PC-3 (cell line): ENCODE measurements at regions not wholly inside any gene's neighbourhood (a gene's known extent, or its start where the extent isn't known, plus 50 kb on each side); places are given as distances from the start of the nearest gene placed in this dataset.
A peak's percentile ranks its signal among the peaks of the same experiment; 100 is the strongest.

ENCODE experiments used
- ATAC-seq: fragments of 200-7000 bp; cut with Tn5 transposase; 2 replicates; pipeline ENCODE4 v1.9.1; 2020; ENCODE audit warnings: mild to moderate bottlenecking, moderate library complexity
- BruUV-seq: library from RNA; stranded (reverse); fragments of 400-500 nt; replicated peaks from 2 replicates; lab custom pipeline; 2021; lab: Mats Ljungman, UMichigan
- CTCF ChIA-PET: fragments of 300-600 bp; sonication (Branson Sonifier 250); formaldehyde crosslinking; loops from one replicate; lab custom pipeline; 2022; ENCODE audit warnings: antibody characterized with exemption; lab: Charles Lee
- POLR2A ChIA-PET: fragments of 300-600 bp; sonication (Branson Sonifier 250); formaldehyde crosslinking; loops from one replicate; lab custom pipeline; 2022; ENCODE audit warnings: antibody characterized with exemption; ENCODE audit not compliant: unreplicated experiment; lab: Charles Lee
- DNase-seq: peaks from one replicate; pipeline ENCODE4 v3.0.0-alpha.2; 2015
- H2AFZ ChIP-seq: fragments of 300-600 bp; sonication (generic); 2 replicates; pipeline ENCODE4 v1.6.0; 2016; ENCODE audit warnings: antibody characterized with exemption, low read length
- H3F3A ChIP-seq: fragments of 300-600 bp; sonication (generic); one replicate; pipeline ENCODE4 v1.6.0; 2017; ENCODE audit warnings: antibody characterized with exemption, low read length, control low read depth, mild to moderate bottlenecking; ENCODE audit not compliant: unreplicated experiment
- H3K27ac ChIP-seq: fragments of 300-600 bp; sonication (generic); 2 replicates; pipeline ENCODE4 v1.5.1; 2016; ENCODE audit warnings: mild to moderate bottlenecking, low read length
- H3K27me3 ChIP-seq: fragments of 300-600 bp; sonication (generic); 2 replicates; pipeline ENCODE4 v1.6.1; 2016; ENCODE audit warnings: low read length, mixed read lengths
- H3K36me3 ChIP-seq: fragments of 300-600 bp; sonication (generic); 2 replicates; pipeline ENCODE4 v1.6.1; 2016; ENCODE audit warnings: low read depth, mixed run types, low read length, mixed read lengths
- H3K4me1 ChIP-seq: fragments of 300-600 bp; sonication (generic); 2 replicates; pipeline ENCODE4 v1.5.1; 2016; ENCODE audit warnings: low read length; ENCODE audit not compliant: insufficient read depth
- H3K4me2 ChIP-seq: fragments of 300-600 bp; sonication (generic); 2 replicates; pipeline ENCODE4 v1.6.0; 2016; ENCODE audit warnings: low read length
- H3K4me3 ChIP-seq: fragments of 300-600 bp; sonication (generic); 2 replicates; pipeline ENCODE4 v1.5.1; 2016; ENCODE audit warnings: mild to moderate bottlenecking, low read length, mixed read lengths
- H3K79me2 ChIP-seq: fragments of 300-600 bp; sonication (generic); 2 replicates; pipeline ENCODE4 v1.6.1; 2017; ENCODE audit warnings: low read length, mixed read lengths
- H3K9ac ChIP-seq: fragments of 300-600 bp; sonication (generic); 2 replicates; pipeline ENCODE4 v1.6.0; 2016; ENCODE audit warnings: mild to moderate bottlenecking, low read length
- H3K9me2 ChIP-seq: fragments of 300-600 bp; sonication (generic); replicated peaks from 2 replicates; pipeline ENCODE4 v1.6.1; 2016; ENCODE audit warnings: mixed run types, low read length, mixed read lengths
- H3K9me3 ChIP-seq: fragments of 300-600 bp; sonication (generic); 2 replicates; pipeline ENCODE4 v1.6.1; 2016; ENCODE audit warnings: low read length, mixed read lengths
- H4K20me1 ChIP-seq: fragments of 300-600 bp; sonication (generic); 2 replicates; pipeline ENCODE4 v1.6.1; 2016; ENCODE audit warnings: low read length, mixed read lengths
- EZH2 ChIP-seq: fragments of 300-600 bp; sonication (generic); IDR thresholded peaks from one replicate; pipeline ENCODE4 v1.6.1; 2017; ENCODE audit warnings: antibody characterized with exemption, mild to moderate bottlenecking, low read length; ENCODE audit not compliant: unreplicated experiment
- EZH2phosphoT487 ChIP-seq: fragments of 300-600 bp; sonication (generic); IDR thresholded peaks from 2 replicates; pipeline ENCODE4 v1.6.1; 2018; ENCODE audit warnings: mild to moderate bottlenecking, antibody characterized with exemption, low read length, borderline replicate concordance
- intact Hi-C: fragments of 100-400 bp; cut with micrococcal nuclease; formaldehyde crosslinking; loops from 2 replicates; pipeline ENCODE4 v1.9.0; 2023
- TF ChIP-seq, protein P1 (sequence below): fragments of 300-600 bp; sonication (generic); conservative IDR thresholded peaks from 2 replicates; pipeline ENCODE4 v1.5.1; 2017; ENCODE audit warnings: antibody characterized with exemption, low read depth, mild to moderate bottlenecking, low read length

DNA sequence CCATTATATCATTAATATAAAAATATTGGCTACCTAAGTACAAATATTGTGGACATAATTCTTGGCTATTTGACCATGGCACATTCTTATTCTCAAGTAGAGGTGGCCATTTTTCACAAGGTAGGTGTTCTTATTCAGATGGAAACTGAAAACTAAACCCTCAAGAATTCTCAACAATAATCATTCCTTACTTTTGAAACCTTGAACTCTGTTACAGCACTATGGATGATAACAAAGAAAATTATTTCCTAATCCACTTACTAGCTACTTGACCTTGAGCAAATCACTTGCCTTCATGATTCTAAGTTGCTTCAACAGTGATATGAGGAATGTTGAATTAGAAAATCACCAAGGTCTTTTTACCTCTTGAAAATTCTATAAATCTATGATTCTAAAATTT lies 482.2 kb downstream of the PTPRC start:
- no peak overlapping the region for H2AFZ ChIP-seq
- intact Hi-C loops: loop anchor here (5.0 kb wide), 2 partner anchors 301 to 431 kb away; no protein-coding TSS in a partner anchor

DNA sequence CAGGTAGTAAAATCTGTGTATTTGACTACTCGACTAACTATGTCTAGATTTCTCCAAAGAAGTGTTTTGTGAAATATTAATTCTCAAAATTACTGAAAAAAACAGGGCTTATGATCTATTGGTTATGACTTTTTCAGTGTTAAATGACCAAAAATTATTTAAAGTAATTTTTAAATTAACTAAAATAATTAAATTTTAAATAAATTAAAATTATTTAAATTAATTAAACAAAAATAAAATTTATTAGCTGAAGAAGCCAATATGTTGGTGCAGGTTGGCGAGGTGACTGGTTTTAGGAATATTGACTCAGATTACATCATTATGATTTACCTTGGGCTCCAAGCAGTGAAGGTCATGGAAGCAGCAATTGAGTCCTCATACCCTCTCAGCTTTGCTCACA lies 483.2 kb downstream of the PTPRC start:
- Histone ChIP-seq H3K9me2 (no peaks in the 10 kb centered on the region), H3K27me3 (no peaks in the 10 kb centered on the region), H3K4me3 (no peak overlapping the region), H3K4me2 (peak overlapping the region; percentile 53), H3K79me2 (no peaks in the 10 kb centered on the region), H3K36me3 (no peaks in the 10 kb centered on the region), H3K9me3 (no peaks in the 10 kb centered on the region), H3K4me1 (peaks cover 27% of the 10 kb centered on the region), H4K20me1 (no peaks in the 10 kb centered on the region), H3K9ac (no peak overlapping the region), H2AFZ (no peak overlapping the region), H3F3A (no peaks in the 10 kb centered on the region), H3K27ac (peak overlapping the region; percentile 86)
- no TSS peak for BruUV-seq
- intact Hi-C loops: loop anchor here (5.0 kb wide), 2 partner anchors 300 to 430 kb away; no protein-coding TSS in a partner anchor
- no peak for DNase-seq
- ATAC-seq: no peak
- ChIA-PET POLR2A (interaction anchor here (0.5 kb wide), 1 partner anchor 1009 kb away, joined by 4 read pairs; no protein-coding TSS in a partner anchor), CTCF (no interaction called here)
- TF ChIP-seq EZH2phosphoT487: no peak
- TF ChIP-seq, protein P1, sequence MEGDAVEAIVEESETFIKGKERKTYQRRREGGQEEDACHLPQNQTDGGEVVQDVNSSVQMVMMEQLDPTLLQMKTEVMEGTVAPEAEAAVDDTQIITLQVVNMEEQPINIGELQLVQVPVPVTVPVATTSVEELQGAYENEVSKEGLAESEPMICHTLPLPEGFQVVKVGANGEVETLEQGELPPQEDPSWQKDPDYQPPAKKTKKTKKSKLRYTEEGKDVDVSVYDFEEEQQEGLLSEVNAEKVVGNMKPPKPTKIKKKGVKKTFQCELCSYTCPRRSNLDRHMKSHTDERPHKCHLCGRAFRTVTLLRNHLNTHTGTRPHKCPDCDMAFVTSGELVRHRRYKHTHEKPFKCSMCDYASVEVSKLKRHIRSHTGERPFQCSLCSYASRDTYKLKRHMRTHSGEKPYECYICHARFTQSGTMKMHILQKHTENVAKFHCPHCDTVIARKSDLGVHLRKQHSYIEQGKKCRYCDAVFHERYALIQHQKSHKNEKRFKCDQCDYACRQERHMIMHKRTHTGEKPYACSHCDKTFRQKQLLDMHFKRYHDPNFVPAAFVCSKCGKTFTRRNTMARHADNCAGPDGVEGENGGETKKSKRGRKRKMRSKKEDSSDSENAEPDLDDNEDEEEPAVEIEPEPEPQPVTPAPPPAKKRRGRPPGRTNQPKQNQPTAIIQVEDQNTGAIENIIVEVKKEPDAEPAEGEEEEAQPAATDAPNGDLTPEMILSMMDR: no peak
- TF ChIP-seq EZH2: no peak

More for the DNA sequence above, 482.2 kb downstream of the PTPRC start:
- DNase-seq (no peak), ATAC-seq (no peak)
- H3F3A ChIP-seq: no peaks in the 10 kb centered on the region
- H3K79me2 ChIP-seq: no peaks in the 10 kb centered on the region
- H3K9ac ChIP-seq: no peak overlapping the region
- H3K27me3 ChIP-seq: no peaks in the 10 kb centered on the region
- no peak overlapping the region for H3K4me2 ChIP-seq
- peaks cover 27% of the 10 kb centered on the region for H3K4me1 ChIP-seq
- TF ChIP-seq, protein P1: no peak
- TF ChIP-seq EZH2: no peak
- no peak for TF ChIP-seq EZH2phosphoT487
- ChIA-PET POLR2A (no interaction called here), CTCF (no interaction called here)
- H3K36me3 ChIP-seq: no peaks in the 10 kb centered on the region
- no peaks in the 10 kb centered on the region for H3K9me3 ChIP-seq
- H3K4me3 ChIP-seq: no peak overlapping the region
- H3K27ac ChIP-seq: no peak overlapping the region
- no peaks in the 10 kb centered on the region for H3K9me2 ChIP-seq
- no TSS peak for BruUV-seq
- H4K20me1 ChIP-seq: no peaks in the 10 kb centered on the region

DNA sequence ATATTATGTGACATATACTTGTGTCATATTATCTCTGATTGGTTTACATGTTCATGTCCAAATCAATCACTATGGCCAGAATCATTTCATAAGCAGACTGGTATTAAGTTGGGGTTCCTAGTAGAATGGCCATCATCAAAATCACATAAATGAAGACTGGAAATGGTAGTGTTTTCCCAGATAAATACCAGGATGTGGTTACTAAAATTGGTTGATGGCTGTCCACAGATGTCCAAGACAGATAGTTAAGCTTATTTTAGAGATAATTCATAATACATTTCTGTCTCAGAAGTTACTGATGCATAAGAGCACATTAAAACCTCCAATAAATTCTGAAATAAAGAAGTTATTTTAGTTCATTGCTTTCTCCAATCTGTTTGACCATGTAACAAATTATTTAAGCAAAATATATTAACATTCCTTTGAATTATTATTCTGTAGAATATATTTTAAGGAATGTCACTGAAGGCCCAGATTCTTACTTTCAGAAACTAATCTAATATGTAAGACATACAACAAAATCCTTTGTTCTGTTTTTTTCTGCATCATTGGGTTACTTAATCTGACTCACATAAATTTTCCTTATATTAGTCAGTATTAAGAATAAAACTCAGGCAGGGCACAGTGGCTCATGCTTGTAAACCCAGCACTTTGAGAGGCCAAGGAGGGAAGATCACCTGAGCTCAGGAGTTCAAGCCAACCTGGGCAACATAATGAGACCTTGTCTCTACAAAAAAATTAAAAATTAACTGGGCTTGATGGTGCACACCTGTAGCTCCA lies 483.9 kb downstream of the PTPRC start:
- H3K9me3 ChIP-seq: no peaks in the 10 kb centered on the region
- H3K27ac ChIP-seq: peak overlapping the region; percentile 86
- TF ChIP-seq, protein P1: no peak
- TF ChIP-seq EZH2 (no peak), EZH2phosphoT487 (no peak)
- H3K4me2 ChIP-seq: peak overlapping the region; percentile 53
- CTCF ChIA-PET: interaction anchor here (0.6 kb wide), 2 partner anchors 21 to 179 kb away, joined by 3 to 4 read pairs; no protein-coding TSS in a partner anchor
- H3K9ac ChIP-seq: peak overlapping the region; percentile 39
- H3K4me1 ChIP-seq: peaks cover 27% of the 10 kb centered on the region
- no peaks in the 10 kb centered on the region for H3K27me3 ChIP-seq
- intact Hi-C loops: loop anchor here (5.0 kb wide), 2 partner anchors 300 to 430 kb away; no protein-coding TSS in a partner anchor
- H3K4me3 ChIP-seq: no peak overlapping the region
- DNase-seq (peak; percentile 79), ATAC-seq (peak; percentile 96)
- no peaks in the 10 kb centered on the region for H3K79me2 ChIP-seq
- no peaks in the 10 kb centered on the region for H4K20me1 ChIP-seq
- no TSS peak for BruUV-seq
- H3K9me2 ChIP-seq: no peaks in the 10 kb centered on the region
- H2AFZ ChIP-seq: no peak overlapping the region
- H3K36me3 ChIP-seq: no peaks in the 10 kb centered on the region
- POLR2A ChIA-PET: interaction anchor here (0.6 kb wide), 1 partner anchor 348 kb away, joined by 3 read pairs; no protein-coding TSS in a partner anchor
- no peaks in the 10 kb centered on the region for H3F3A ChIP-seq
